Transverse colon (tissue), 4 donors: ENCODE measurements at regions not wholly inside any gene's neighbourhood (a gene's known extent, or its start where the extent isn't known, plus 50 kb on each side); places are given as distances from the start of the nearest gene placed in this dataset.

Experiments
- CTCF ChIP-seq, 5 experiments: fragments of 200-600 bp in 3 of 5; fragments of 450-650 bp in 2 of 5; sonication (generic) in 3 of 5; IDR thresholded peaks; 1 replicate in 2 of 5; 2 replicates in 3 of 5; pipeline ENCODE4 v1.5.1; 2016 to 2017; ENCODE audit warnings: antibody characterized with exemption in 5 of 5, inconsistent platforms in 3 of 5, mild to moderate bottlenecking in 2 of 5, moderate library complexity in 1 of 5
- POLR2AphosphoS5 ChIP-seq, 3 donors: sonication (generic); formaldehyde crosslinking; IDR thresholded peaks; one replicate each; pipeline ENCODE4 v1.6.1; 2016; ENCODE audit warnings: antibody characterized with exemption in 3 of 3

GRCh38 chr2:6645004-6645403 lies 220.7 kb downstream of the CMPK2 start:
- TF ChIP-seq CTCF (IDR thresholded peaks at IDR 0.05) (no peak), POLR2AphosphoS5 (IDR thresholded peaks at IDR 0.05) (no peak)
